Activated CD4-positive, alpha-beta T cell treated with anti-CD3 and anti-CD28 coated beads, Interleukin-2, Interleukin-4, amounts not matched to agents 100 ng/mL and 50 ng/mL, durations not matched to agents 16 hours and 8 hours (primary cell): ENCODE measurements at regions not wholly inside any gene's neighbourhood (a gene's known extent, or its start where the extent isn't known, plus 50 kb on each side); places are given as distances from the start of the nearest gene placed in this dataset.

Experiments used
- DNase-seq: peaks from one replicate; pipeline ENCODE4 v3.0.0-alpha.2; 2020; ENCODE audit warnings: low spot score

GRCh38 chr7:15916681-15917380 is 230.3 kb upstream of the MEOX2 start:
- no peak for DNase-seq

- DNase-seq, result no peak
Measured at GRCh38 chr7:15915686-15916293, 229.3 kb upstream of the MEOX2 start.

- DNase-seq, result no peak
Measured at GRCh38 chr7:15914611-15915010, 228.1 kb upstream of the MEOX2 start.

DNA sequence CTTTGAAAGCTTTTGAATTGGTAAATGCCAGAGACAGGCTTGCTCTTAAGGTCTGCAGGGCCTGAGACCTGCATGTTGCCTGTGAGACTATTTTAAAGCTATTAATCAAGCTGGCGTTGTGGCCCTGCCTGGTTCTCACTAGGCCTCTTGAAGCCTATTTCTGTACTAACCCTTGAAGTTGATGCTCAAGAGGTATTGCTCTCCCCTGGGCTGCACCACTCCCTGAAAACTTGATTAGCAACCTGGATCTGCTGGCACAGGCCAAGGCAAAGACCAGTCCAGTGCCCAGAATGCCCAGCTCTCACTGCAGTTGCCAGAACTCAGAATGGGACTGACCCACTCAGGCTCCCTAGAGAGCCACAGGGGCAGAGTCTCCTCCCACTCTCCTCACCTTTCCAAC is 220.0 kb upstream of the MEOX2 start:
- no peak for DNase-seq

GRCh38 chr7:15905251-15906040 is 219.0 kb upstream of the MEOX2 start:
- no peak for DNase-seq

- no peak for DNase-seq
Measured at GRCh38 chr7:15891151-15891881, 204.8 kb upstream of the MEOX2 start.

GRCh38 chr7:15889507-15889906 is 203.0 kb upstream of the MEOX2 start:
- DNase-seq, result no peak

- no peak for DNase-seq
Measured at GRCh38 chr7:15888090-15888489, 201.6 kb upstream of the MEOX2 start.

DNA sequence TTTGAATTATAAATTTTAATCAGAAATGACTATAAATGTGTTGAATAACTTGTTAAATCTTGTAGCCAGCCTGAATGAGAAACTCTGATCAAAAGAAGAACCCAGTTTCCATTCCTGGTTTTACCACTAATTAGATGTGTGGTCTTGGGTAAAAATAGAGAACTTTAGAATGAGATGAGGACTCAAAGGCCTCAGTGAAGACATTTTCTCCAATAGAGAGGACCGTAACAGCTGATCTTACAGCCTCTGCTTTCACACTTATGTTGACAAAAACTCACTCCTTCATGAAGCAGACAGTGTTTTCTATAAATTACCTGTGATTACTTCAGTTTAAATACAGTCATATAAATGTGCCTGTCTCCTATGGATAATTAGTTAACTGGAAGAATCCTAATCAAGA is 200.1 kb upstream of the MEOX2 start:
- no peak for DNase-seq

DNA sequence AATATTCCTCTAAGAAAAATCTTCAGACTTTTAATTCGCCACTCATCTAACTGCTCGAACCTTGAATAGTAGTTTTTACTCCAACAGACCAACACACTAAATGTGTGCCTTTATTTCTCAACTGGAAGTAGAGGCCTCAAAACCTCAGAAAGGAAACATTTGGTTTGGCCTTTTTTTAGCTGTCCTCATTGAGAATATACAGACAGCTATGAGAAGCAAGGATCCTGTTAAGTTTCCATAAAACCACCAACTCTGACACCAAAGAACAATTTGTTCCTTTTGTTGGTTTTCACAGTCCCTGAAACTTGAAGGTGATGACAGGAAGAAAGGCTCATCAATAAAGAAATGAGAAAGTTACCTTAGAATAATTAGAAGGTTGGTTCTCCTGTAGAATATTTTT is 199.2 kb upstream of the MEOX2 start:
- no peak for DNase-seq

GRCh38 chr7:15874774-15875173 is 188.3 kb upstream of the MEOX2 start:
- no peak for DNase-seq

DNA sequence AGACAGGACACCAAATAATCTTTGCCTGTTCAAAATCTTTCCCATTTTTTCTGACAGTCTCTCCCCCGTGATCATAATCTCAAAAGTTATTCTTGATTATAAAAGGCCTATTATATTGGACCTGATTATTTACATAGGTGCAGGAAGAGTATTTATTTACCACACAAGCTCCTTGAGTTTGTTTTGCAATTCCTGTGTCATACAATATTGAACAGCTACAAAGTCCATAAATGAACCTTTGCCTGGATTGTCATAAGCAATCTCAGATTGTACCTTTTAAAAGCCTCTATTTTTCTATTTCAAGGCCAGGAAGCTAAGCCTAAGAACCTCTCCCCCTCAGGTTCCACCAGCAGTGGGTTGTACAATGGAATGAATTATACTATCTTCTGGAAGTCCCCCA is 183.9 kb upstream of the MEOX2 start:
- DNase-seq, result no peak

GRCh38 chr7:15867441-15867840 is 181.0 kb upstream of the MEOX2 start:
- no peak for DNase-seq

DNA sequence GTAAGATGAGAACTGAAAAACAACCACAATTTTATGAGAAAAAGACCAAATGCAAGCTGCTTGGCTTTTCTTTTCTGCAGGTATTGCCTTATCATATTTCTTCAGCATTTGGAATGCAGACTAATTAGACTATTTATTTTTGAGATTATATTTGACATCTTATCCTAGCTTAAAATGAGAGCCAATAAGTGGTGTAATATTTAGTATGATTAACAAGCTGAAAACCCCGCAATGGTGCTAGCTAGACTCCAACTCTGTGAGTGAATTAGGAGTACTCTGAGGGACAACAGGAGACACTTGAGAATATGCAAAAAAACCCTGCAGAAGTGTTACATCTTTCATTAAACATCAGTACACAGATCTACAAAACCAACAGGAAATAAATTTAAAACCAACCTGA is 180.3 kb upstream of the MEOX2 start:
- no peak for DNase-seq

DNA sequence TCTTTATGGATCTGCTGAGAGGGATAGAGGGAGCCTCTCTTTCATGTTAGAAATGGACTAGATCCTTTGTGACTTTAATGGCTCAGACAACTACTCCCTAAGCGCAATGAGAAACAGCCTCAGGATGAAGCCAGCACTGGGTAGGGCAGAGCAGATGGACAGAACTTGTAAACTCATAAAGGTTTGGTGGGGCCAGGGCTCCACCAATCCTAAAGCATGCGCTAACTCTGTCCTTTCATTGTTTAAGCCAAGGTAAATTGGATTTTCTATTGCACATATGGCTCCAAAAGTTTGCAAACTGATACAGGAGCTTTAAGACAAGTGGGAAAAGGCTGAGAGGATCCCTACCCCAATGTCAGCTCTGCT is 178.1 kb upstream of the MEOX2 start:
- no peak for DNase-seq

GRCh38 chr7:15863951-15864625 is 177.6 kb upstream of the MEOX2 start:
- DNase-seq, result no peak

- DNase-seq, result no peak
Measured at GRCh38 chr7:15862781-15863165, 176.3 kb upstream of the MEOX2 start.

GRCh38 chr7:15862016-15862780 is 175.7 kb upstream of the MEOX2 start:
- DNase-seq, result no peak

DNA sequence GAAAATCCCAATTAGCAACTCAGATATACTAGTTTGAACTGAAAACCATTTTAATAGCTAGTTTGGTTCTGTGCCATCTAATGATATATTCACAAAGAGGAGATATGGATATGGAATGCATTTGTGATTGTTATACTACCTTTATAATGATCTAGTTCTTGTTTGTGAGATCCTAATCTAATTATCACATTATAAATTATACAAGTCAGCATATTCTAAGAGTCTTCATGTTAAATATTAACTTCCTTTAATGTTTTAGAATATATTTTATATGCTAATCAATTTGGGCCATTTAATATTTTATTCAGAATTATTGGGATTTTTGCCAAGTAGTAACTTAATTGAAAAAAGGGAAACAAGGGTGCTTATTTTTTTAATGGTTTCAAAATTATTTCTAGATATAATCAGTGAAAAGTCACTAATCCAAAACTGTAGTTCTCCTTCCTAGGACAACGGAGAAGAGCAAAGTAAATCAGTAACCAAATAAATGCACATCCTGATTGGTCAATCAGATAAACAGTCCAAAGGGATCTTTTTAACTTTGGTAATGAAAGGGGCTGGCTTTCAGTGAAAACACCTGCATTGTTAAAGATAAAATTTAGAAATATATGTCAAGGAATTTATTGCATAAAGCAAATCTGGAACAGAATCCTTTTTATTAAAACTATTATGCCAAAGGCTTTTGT is 173.9 kb upstream of the MEOX2 start:
- no peak for DNase-seq

DNA sequence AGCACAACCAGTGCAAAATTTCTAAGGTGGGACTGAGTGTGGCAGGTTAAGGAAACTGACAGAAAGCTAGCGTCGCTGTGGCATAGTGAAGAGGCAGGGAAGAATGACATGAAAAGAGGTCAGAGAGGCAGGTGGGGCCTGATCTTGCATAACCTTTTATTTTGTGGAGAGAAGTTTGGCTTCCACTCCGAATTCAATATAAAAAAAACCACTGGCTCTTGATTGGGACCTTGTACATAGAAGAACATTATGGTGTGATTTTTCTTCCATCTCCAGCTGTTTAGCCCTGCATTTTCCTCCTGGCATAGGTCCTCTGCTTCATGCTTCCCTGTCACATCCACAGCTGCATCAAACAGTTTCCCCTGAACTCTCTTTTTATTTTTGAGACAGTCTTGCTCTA is 170.5 kb upstream of the MEOX2 start:
- DNase-seq, result no peak

DNA sequence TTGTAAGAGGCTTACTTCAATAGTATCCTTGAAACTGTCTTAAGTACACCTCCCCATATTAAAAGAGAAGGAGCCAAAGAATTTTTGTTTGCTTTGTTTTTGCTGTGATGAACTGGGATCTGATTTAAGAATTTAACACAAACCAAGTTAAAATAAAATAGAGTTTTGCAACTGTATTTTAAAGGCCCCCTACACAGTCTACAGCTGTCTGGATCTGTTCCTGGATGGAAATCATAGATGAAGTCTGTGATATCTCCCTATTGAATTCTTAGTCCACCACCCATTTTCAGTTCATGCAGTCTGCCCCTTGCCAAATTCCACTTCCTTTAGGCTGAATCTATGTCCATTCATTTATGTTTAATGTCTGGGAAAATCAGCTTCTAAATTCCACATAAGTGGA is 169.8 kb upstream of the MEOX2 start:
- DNase-seq, result no peak
